A673 (cell line): ENCODE measurements at regions not wholly inside any gene's neighbourhood (a gene's known extent, or its start where the extent isn't known, plus 50 kb on each side); places are given as distances from the start of the nearest gene placed in this dataset.

ENCODE experiments used
- BruUV-seq: library from RNA; stranded (reverse); fragments of 400-500 nt; replicated peaks from 2 replicates; lab custom pipeline; 2021; lab: Mats Ljungman, UMichigan
- CTCF ChIA-PET: fragments of 300-600 bp; sonication (Branson Sonifier 250); formaldehyde crosslinking; loops from one replicate; lab custom pipeline; 2022; ENCODE audit warnings: antibody characterized with exemption; lab: Charles Lee
- POLR2A ChIA-PET: fragments of 300-600 bp; sonication (Branson Sonifier 250); formaldehyde crosslinking; loops from one replicate; lab custom pipeline; 2022; ENCODE audit warnings: antibody characterized with exemption; ENCODE audit not compliant: low non-redundant PET; lab: Charles Lee
- DNase-seq: peaks from one replicate; pipeline ENCODE4 v3.0.0-alpha.2; 2015; ENCODE audit warnings: low spot score
- H3K27ac ChIP-seq: fragments of 200-600 bp; sonication (generic); 2 replicates; pipeline ENCODE4 v1.5.1; 2016; ENCODE audit warnings: mixed run types, low read depth, mild to moderate bottlenecking, mixed read lengths, antibody characterized with exemption, low read length; ENCODE audit not compliant: poor library complexity, severe bottlenecking
- H3K27me3 ChIP-seq: fragments of 200-600 bp; sonication (generic); replicated peaks from 2 replicates; pipeline ENCODE4 v1.6.1; 2017; ENCODE audit warnings: mixed run types, low read depth, mild to moderate bottlenecking, mixed read lengths, antibody characterized with exemption, low read length; ENCODE audit not compliant: insufficient read depth, poor library complexity
- H3K36me3 ChIP-seq: fragments of 200-600 bp; sonication (generic); 2 replicates; pipeline ENCODE4 v1.6.1; 2016; ENCODE audit warnings: mixed run types, mild to moderate bottlenecking, mixed read lengths, antibody characterized with exemption, low read length; ENCODE audit not compliant: insufficient read depth, poor library complexity, severe bottlenecking
- H3K4me1 ChIP-seq: fragments of 200-600 bp; sonication (generic); 2 replicates; pipeline ENCODE4 v1.6.1; 2017; ENCODE audit warnings: mixed run types, mild to moderate bottlenecking, mixed read lengths, antibody characterized with exemption, low read length; ENCODE audit not compliant: insufficient read depth, poor library complexity, severe bottlenecking
- H3K4me3 ChIP-seq: fragments of 200-600 bp; sonication (generic); 2 replicates; pipeline ENCODE4 v1.5.1; 2016; ENCODE audit warnings: low read depth, mixed run types, mild to moderate bottlenecking, mixed read lengths, low read length; ENCODE audit not compliant: poor library complexity, severe bottlenecking
- H3K9me3 ChIP-seq: fragments of 200-600 bp; sonication (generic); 2 replicates; pipeline ENCODE4 v1.6.1; 2016; ENCODE audit warnings: mixed run types, low read depth, mild to moderate bottlenecking, mixed read lengths, antibody characterized with exemption, low read length; ENCODE audit not compliant: poor library complexity, severe bottlenecking
- CTCF ChIP-seq: fragments of 300-800, 200-600 bp; sonication (generic); conservative IDR thresholded peaks from 2 replicates; pipeline ENCODE4 v1.5.1; 2017; ENCODE audit warnings: low read depth, mild to moderate bottlenecking, antibody characterized with exemption, low read length, moderate library complexity, mixed read lengths
- EZH2 ChIP-seq: fragments of 200-600 bp; sonication (generic); IDR thresholded peaks from 2 replicates; pipeline ENCODE4 v1.6.1; 2017; ENCODE audit warnings: borderline replicate concordance, low read depth, mild to moderate bottlenecking, mixed read lengths, antibody characterized with exemption, low read length; ENCODE audit not compliant: poor library complexity, severe bottlenecking
- intact Hi-C: fragments of 100-400 bp; cut with micrococcal nuclease; formaldehyde crosslinking; loops from one replicate; pipeline ENCODE4 v1.10.0; 2022; ENCODE audit not compliant: unreplicated experiment

GRCh38 chr16:65409510-65409909 lies 287.6 kb upstream of the CDH11 start:
- CTCF ChIA-PET, result no interaction called here

GRCh38 chr16:65406933-65407332 lies 285.1 kb upstream of the CDH11 start:
- POLR2A ChIA-PET, result no interaction called here
- intact Hi-C loops, result no loop called here

More at GRCh38 chr16:65409510-65409909, 287.6 kb upstream of the CDH11 start:
- H3K27ac ChIP-seq, result no peak overlapping the region
- H3K4me3 ChIP-seq, result no peak overlapping the region
- H3K27me3 ChIP-seq, result no peaks in the 10 kb centered on the region
- H3K9me3 ChIP-seq, result no peaks in the 10 kb centered on the region
- TF ChIP-seq CTCF (no peak), EZH2 (no peak)
- no TSS peak for BruUV-seq
- no peaks in the 10 kb centered on the region for H3K4me1 ChIP-seq
- no peak for DNase-seq
- H3K36me3 ChIP-seq, result no peaks in the 10 kb centered on the region
- POLR2A ChIA-PET, result no interaction called here
- intact Hi-C loops, result no loop called here

GRCh38 chr16:65406116-65406515 lies 284.3 kb upstream of the CDH11 start:
- Histone ChIP-seq H3K27me3 (no peaks in the 10 kb centered on the region), H3K4me1 (no peaks in the 10 kb centered on the region), H3K9me3 (no peaks in the 10 kb centered on the region), H3K27ac (no peak overlapping the region), H3K36me3 (no peaks in the 10 kb centered on the region), H3K4me3 (no peak overlapping the region)
- intact Hi-C loops, result no loop called here
- CTCF ChIA-PET, result no interaction called here
- POLR2A ChIA-PET, result no interaction called here
- BruUV-seq, result no TSS peak
- no peak for DNase-seq
- no peak for TF ChIP-seq EZH2
- TF ChIP-seq CTCF, result no peak

More at GRCh38 chr16:65406933-65407332, 285.1 kb upstream of the CDH11 start:
- no peaks in the 10 kb centered on the region for H3K9me3 ChIP-seq
- DNase-seq, result no peak
- H3K27ac ChIP-seq, result no peak overlapping the region
- CTCF ChIA-PET, result no interaction called here
- H3K4me1 ChIP-seq, result no peaks in the 10 kb centered on the region
- no peak overlapping the region for H3K4me3 ChIP-seq
- TF ChIP-seq EZH2 (no peak), CTCF (no peak)
- BruUV-seq, result no TSS peak
- H3K27me3 ChIP-seq, result no peaks in the 10 kb centered on the region
- no peaks in the 10 kb centered on the region for H3K36me3 ChIP-seq
